ENCODE measurements at regions not wholly inside any gene's neighbourhood (a gene's known extent, or its start where the extent isn't known, plus 50 kb on each side); places are given as distances from the start of the nearest gene placed in this dataset.

DNA sequence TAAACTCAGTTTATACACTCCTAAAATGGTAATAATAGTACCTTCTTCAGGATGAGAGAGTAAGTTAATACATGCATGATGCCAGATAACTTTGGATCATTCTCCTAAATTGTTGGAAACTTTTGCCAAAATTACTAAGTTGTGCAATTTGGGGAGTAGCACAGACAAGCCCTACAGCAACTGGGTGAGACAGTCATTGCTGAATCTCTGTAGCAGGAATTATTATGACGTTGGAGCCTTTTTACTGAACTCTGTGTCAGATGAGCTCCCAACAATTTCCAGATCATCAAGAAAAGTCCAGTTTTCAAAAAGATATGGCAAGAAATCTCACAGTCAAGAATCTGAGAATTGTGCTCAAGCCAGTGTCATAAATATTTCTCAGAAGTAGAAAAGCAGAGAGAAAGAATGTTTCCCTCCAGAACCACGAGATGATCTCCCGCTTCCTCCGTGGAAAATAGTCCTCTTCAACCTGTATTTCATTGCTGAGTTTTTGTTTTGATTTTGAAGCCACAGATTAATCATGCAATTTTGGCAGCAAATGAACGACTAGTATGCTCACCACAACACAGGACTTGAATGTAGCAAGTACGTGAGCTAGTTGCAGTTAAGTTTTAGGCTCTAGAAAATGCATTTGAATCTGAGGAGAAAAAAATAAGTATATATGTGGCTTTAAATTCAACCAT is 485.4 kb downstream of the CNTN6 start:
- Histone ChIP-seq H3K27ac (ENCODE audit: low read depth in 2 of 2, low read length in 1 of 2) (no peak overlapping the region), H3K27me3 (ENCODE audit: insufficient read depth) (no peaks in the 10 kb centered on the region), H3K36me3 (replicated peaks in 1 of 2; ENCODE audit: control insufficient read depth in 1 of 2, insufficient read depth in 2 of 2, low read length in 1 of 2) (no peaks in the 10 kb centered on the region), H3K9me3 (peaks cover 3% of the 10 kb centered on the region; the same call in 1 of the 2 replicates), H3K4me2 (no peak overlapping the region), H3K4me3 (ENCODE audit: low read depth in 2 of 2, low read length in 1 of 2) (no peak overlapping the region), H3K9ac (no peak overlapping the region), H3F3A (replicated peaks; ENCODE audit: insufficient read depth) (no peaks in the 10 kb centered on the region), H4K20me1 (ENCODE audit: insufficient read depth) (no peaks in the 10 kb centered on the region), H3K4me1 (ENCODE audit: control insufficient read depth in 1 of 2, insufficient read depth in 2 of 2, low read depth in 1 of 2, low read length in 1 of 2) (no peaks in the 10 kb centered on the region), H2AFZ (ENCODE audit: low read depth) (no peak overlapping the region), H3K79me2 (ENCODE audit: insufficient read depth) (no peaks in the 10 kb centered on the region), H3K9me2 (no peaks in the 10 kb centered on the region)
- 15% methylated on average over 6 of the region's 6 CpGs for WGBS (ENCODE audit: low lambda C conversion rate)
- ChIA-PET CTCF (interaction anchor here (0.8 kb wide), 1 partner anchor 32 kb away, joined by 3 read pairs; no protein-coding TSS in a partner anchor), POLR2A (no interaction called here)
- DNase-seq = no peak
- TF ChIP-seq GATA2 (CRISPR knock-in tag; IDR thresholded peaks at IDR 0.05) (no peak), MXI1 (IDR thresholded peaks at IDR 0.05; ENCODE audit: low read depth, low read length) (no peak)

DNA sequence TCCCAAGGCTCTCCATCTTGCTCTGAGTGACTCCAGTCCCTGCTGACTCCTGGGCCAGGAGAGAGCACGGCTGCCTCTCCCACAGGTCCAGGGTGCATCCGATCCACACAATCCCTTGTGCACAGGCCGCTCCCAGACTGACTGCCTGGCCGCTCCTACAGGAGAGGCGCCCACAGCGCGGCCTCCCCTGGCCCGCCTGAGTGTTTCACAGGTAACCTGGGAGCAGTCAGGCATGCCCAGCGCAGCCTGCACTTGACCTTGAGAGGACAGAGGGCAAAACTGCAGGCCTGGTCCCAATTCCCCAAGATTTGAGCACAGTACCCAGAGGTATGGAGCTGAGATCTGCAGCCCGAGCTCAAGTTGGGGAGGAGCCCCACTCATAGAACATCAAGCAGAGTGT is 490.2 kb downstream of the CNTN6 start:
- POLR2A ChIA-PET = no interaction called here
- TF ChIP-seq RXRA (IDR thresholded peaks at IDR 0.05; ENCODE audit: borderline replicate concordance, low read depth) (no peak), FOXM1 (IDR thresholded peaks at IDR 0.05; ENCODE audit: low read depth) (no peak), EZH2phosphoT487 (IDR thresholded peaks at IDR 0.05; ENCODE audit: borderline replicate concordance, low read depth) (no peak), TEAD4 (IDR thresholded peaks at IDR 0.05; ENCODE audit: borderline replicate concordance, insufficient read depth) (no peak), FOXJ3 (CRISPR knock-in tag; IDR thresholded peaks at IDR 0.05) (no peak), RAD21 (IDR thresholded peaks at IDR 0.05; ENCODE audit: low read length) (no peak), POLR2AphosphoS5 (IDR thresholded peaks at IDR 0.05; ENCODE audit: low read depth, low read length) (no peak), YY1 (IDR thresholded peaks at IDR 0.05; ENCODE audit: low read depth) (no peak), GATA2 (CRISPR knock-in tag; IDR thresholded peaks at IDR 0.05) (no peak), NRF1 (IDR thresholded peaks at IDR 0.05; ENCODE audit: low read depth, low read length) (no peak), TAF1 (IDR thresholded peaks at IDR 0.05; ENCODE audit: borderline replicate concordance, low read depth, low read length) (no peak), SIN3A (IDR thresholded peaks at IDR 0.05; ENCODE audit: borderline replicate concordance, low read depth, low read length) (no peak)
- TF ChIP-seq, protein P1, sequence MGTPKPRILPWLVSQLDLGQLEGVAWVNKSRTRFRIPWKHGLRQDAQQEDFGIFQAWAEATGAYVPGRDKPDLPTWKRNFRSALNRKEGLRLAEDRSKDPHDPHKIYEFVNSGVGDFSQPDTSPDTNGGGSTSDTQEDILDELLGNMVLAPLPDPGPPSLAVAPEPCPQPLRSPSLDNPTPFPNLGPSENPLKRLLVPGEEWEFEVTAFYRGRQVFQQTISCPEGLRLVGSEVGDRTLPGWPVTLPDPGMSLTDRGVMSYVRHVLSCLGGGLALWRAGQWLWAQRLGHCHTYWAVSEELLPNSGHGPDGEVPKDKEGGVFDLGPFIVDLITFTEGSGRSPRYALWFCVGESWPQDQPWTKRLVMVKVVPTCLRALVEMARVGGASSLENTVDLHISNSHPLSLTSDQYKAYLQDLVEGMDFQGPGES (IDR thresholded peaks at IDR 0.05; ENCODE audit: low read depth, low read length) = no peak
- TF ChIP-seq, protein P2, sequence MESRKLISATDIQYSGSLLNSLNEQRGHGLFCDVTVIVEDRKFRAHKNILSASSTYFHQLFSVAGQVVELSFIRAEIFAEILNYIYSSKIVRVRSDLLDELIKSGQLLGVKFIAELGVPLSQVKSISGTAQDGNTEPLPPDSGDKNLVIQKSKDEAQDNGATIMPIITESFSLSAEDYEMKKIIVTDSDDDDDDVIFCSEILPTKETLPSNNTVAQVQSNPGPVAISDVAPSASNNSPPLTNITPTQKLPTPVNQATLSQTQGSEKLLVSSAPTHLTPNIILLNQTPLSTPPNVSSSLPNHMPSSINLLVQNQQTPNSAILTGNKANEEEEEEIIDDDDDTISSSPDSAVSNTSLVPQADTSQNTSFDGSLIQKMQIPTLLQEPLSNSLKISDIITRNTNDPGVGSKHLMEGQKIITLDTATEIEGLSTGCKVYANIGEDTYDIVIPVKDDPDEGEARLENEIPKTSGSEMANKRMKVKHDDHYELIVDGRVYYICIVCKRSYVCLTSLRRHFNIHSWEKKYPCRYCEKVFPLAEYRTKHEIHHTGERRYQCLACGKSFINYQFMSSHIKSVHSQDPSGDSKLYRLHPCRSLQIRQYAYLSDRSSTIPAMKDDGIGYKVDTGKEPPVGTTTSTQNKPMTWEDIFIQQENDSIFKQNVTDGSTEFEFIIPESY (IDR thresholded peaks at IDR 0.05; ENCODE audit: borderline replicate concordance, low read depth) = no peak
- TF ChIP-seq, protein P3, sequence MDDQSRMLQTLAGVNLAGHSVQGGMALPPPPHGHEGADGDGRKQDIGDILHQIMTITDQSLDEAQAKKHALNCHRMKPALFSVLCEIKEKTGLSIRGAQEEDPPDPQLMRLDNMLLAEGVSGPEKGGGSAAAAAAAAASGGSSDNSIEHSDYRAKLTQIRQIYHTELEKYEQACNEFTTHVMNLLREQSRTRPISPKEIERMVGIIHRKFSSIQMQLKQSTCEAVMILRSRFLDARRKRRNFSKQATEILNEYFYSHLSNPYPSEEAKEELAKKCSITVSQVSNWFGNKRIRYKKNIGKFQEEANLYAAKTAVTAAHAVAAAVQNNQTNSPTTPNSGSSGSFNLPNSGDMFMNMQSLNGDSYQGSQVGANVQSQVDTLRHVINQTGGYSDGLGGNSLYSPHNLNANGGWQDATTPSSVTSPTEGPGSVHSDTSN (IDR thresholded peaks at IDR 0.05) = no peak
- TF ChIP-seq, protein P4, sequence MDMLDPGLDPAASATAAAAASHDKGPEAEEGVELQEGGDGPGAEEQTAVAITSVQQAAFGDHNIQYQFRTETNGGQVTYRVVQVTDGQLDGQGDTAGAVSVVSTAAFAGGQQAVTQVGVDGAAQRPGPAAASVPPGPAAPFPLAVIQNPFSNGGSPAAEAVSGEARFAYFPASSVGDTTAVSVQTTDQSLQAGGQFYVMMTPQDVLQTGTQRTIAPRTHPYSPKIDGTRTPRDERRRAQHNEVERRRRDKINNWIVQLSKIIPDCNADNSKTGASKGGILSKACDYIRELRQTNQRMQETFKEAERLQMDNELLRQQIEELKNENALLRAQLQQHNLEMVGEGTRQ (IDR thresholded peaks at IDR 0.05; ENCODE audit: borderline replicate concordance, low read depth, low read length) = no peak
- no peaks in the 10 kb centered on the region for H3K79me2 ChIP-seq (ENCODE audit: insufficient read depth)
- no peak overlapping the region for H3K4me3 ChIP-seq (ENCODE audit: low read depth in 2 of 2, low read length in 1 of 2)
- no peak overlapping the region for H3K4me2 ChIP-seq
- H3K36me3 ChIP-seq (replicated peaks in 1 of 2; ENCODE audit: control insufficient read depth in 1 of 2, insufficient read depth in 2 of 2, low read length in 1 of 2) = no peaks in the 10 kb centered on the region
- no peak overlapping the region for H3K27ac ChIP-seq (ENCODE audit: low read depth in 2 of 2, low read length in 1 of 2)
- no peaks in the 10 kb centered on the region for H3F3A ChIP-seq (replicated peaks; ENCODE audit: insufficient read depth)
- no peak overlapping the region for H2AFZ ChIP-seq (ENCODE audit: low read depth)
- no peaks in the 10 kb centered on the region for H3K27me3 ChIP-seq (ENCODE audit: insufficient read depth)
- CTCF ChIA-PET = no interaction called here
- H3K4me1 ChIP-seq (ENCODE audit: control insufficient read depth in 1 of 2, insufficient read depth in 2 of 2, low read depth in 1 of 2, low read length in 1 of 2) = no peaks in the 10 kb centered on the region
- H3K9ac ChIP-seq = no peak overlapping the region
- peaks cover 10% of the 10 kb centered on the region; the same call in 1 of the 2 replicates for H3K9me3 ChIP-seq
- H4K20me1 ChIP-seq (ENCODE audit: insufficient read depth) = no peaks in the 10 kb centered on the region
- no peaks in the 10 kb centered on the region for H3K9me2 ChIP-seq
- WGBS (ENCODE audit: low lambda C conversion rate) = no CpG with 5 or more reads among the region's 10 CpGs
- no peak for DNase-seq
